HG03175 (cell line): ENCODE measurements at regions not wholly inside any gene's neighbourhood (a gene's known extent, or its start where the extent isn't known, plus 50 kb on each side); places are given as distances from the start of the nearest gene placed in this dataset.

Source experiments
- ATAC-seq: cut with Tn5 transposase; IDR thresholded peaks from one replicate; pipeline ENCODE4 v1.9.1; 2021; ENCODE audit warnings: mild to moderate bottlenecking, moderate library complexity; ENCODE audit not compliant: unreplicated experiment

- no peak for ATAC-seq
These were observed 355.4 kb upstream of the CPEB2 start for GRCh38 chr4:14646831-14647230.

DNA sequence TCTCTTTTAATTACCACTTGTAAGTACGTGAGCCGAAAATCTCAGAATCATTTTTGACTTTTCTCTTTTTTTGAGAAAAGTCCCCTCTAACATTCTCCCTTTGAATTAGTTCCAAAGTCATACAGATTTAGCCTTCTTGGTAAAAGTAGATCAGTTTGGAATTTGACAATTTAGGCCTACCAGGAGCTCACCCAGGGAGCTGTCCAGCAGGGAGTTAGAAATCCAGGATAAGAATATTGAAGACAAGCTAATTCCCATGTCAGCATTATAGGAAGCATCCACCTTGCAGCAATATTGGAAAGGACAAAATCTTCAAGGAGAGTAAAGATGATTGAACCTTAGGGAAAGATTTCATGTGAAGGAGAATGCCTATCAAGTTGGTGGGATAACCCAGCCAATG, 352.2 kb upstream of the CPEB2 start:
- no peak for ATAC-seq

GRCh38 chr4:14652522-14652921, 349.8 kb upstream of the CPEB2 start:
- no peak for ATAC-seq

- ATAC-seq, result no peak
These were observed 348.9 kb upstream of the CPEB2 start for GRCh38 chr4:14653338-14653737.

GRCh38 chr4:14659286-14659685, 343.0 kb upstream of the CPEB2 start:
- no peak for ATAC-seq

- no peak for ATAC-seq
These were observed 334.6 kb upstream of the CPEB2 start for GRCh38 chr4:14667624-14668151.

GRCh38 chr4:14668296-14668695, 334.0 kb upstream of the CPEB2 start:
- ATAC-seq, result no peak

GRCh38 chr4:14669371-14669770, 332.9 kb upstream of the CPEB2 start:
- ATAC-seq, result no peak

DNA sequence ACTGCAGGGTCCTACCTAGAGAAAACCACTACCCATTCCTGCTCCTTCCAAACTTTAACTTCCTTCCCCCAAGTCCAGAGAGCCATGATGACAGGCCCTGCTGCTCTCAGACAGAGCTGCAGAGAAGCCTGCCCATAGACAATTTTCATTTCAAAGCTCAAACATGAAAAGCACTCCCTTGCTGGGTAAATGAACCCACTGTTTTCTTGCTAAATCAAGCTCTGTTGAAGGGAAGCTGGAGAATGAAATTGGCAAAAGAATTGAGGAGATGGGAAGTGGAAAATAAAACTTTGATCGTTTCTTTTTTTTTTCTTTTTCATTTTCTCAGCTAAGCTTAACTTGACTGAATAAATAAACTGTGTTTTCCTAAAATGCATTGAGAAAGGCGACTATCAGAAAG, 331.1 kb upstream of the CPEB2 start:
- no peak for ATAC-seq

- no peak for ATAC-seq
These were observed 326.8 kb upstream of the CPEB2 start for GRCh38 chr4:14675279-14675985.

GRCh38 chr4:14679906-14680305, 322.4 kb upstream of the CPEB2 start:
- ATAC-seq, result no peak

DNA sequence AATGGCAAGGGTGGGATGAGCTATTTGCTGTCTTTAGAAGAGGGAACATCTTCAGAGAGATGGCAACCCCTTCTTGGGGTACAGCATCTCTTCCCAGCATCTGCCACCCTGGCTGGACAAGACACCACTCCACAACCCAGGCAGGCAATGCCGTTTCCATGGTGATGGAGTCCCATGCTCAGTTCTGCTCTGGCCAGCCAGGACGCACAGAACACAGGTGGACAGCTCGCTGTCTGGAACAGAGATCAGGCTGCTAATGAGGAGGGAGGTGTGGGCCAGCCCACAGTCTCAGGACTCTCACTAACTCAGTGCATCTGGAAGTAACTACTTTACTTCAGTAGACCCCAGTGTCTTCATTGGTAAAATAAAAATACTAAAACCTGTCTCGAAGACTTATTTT, 321.0 kb upstream of the CPEB2 start:
- no peak for ATAC-seq

DNA sequence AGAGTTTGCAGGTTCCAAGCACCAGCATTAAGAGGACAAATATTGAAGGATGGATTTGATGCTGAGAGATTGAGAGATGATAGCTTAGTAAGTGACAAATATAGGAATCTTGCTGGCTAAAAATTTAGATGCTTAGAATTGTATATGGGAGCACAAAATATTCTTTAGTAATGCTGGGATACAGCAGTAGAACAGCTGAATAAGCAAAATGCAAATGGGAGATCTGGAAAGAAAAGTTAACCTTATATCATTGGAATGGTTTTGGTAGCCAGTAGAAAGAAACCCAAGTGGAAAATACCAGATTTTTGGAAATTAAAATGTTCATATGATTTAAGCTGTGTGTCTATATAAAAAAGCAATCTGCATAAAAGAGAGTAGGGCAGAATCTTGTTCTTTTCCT, 308.6 kb upstream of the CPEB2 start:
- no peak for ATAC-seq

DNA sequence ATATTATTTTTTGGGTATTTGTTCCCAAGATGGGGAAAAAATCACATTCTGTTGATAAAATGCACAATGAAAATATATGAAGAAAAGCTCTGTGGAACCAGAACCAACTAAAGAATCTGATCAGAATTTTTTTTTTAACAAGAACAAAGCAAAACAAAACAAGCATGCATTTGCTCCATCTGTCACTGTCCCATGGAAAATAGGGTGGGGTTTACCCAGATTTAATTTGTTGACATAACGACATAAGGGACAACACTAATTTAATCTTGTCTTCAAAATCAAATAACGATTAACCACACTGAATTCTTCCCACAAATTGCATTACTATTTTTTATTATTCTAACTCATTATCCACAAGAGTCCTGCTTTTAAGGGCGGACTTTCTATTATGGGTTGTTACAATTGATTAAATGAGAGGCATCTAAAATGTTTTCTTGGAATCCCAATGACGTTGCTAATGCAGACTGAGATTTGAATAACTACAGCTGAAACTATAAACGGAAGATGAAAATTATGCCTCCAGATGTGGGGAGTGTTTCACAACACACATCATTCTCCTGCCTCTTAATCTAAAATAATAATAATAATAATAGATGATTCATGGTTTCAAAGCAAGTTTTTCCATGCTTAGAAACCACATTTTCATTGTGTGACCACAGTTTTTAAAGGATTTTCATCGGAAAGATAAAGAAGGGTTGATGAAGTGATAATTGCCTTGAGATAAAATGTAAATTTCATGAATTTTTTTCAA, 307.0 kb upstream of the CPEB2 start:
- ATAC-seq, result no peak

DNA sequence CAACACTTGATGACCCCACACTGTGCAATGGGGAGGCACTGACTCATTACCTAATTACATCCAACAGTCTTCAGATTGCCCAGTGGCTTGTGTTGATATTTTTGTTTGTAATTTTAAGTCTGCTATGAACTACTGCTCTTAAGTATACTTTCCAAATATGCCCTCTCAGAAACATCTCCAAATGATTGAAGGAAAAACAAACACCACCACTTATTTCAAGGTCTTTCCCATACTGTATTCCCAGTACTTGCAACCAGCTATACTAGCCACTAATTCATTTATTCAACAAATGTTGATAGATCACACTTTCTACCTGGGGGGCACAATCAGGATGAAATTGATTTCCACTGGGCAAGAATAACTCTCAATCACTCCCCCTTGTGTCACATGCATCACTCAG, 302.2 kb upstream of the CPEB2 start:
- no peak for ATAC-seq

DNA sequence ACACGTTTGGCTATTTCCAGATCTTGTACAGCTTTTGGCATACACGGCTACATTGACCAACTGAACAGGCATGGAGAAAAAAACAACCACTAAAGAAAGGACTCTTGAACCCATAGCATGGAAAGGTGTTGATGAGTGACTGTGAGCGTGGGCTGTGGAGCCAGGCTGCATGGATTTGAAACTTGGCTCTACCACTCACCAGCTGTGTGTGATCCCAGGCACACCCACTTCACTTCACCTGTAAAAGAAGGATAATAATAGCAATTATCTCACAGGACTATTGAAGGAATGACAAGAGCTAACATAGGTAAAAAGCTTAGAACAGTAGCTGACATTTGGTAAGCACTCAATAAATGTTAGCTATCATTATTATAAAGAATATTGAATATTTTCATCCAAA, 301.7 kb upstream of the CPEB2 start:
- no peak for ATAC-seq

GRCh38 chr4:14701389-14701788, 300.9 kb upstream of the CPEB2 start:
- ATAC-seq, result no peak

GRCh38 chr4:14701896-14702295, 300.4 kb upstream of the CPEB2 start:
- no peak for ATAC-seq

GRCh38 chr4:14708574-14708973, 293.7 kb upstream of the CPEB2 start:
- no peak for ATAC-seq

DNA sequence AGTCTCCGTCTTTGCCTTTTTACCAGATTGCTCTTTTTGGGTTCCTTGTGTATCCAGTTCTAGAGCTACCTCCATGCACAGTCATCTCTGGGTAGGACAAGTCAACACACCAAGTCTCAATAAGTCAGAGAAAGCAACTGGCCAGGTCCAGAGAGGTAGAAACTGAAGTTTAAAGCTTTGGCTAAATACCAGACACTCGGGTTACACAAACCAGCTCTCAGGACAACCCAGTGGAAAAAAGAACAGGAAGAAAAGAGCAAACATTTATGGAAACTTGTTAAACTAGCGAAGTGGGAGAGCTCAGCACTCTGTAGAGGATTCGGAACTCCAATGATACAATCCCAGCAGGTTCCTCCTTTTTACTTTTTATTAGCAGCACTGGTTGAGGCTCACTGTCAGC, 291.0 kb upstream of the CPEB2 start:
- ATAC-seq, result no peak

DNA sequence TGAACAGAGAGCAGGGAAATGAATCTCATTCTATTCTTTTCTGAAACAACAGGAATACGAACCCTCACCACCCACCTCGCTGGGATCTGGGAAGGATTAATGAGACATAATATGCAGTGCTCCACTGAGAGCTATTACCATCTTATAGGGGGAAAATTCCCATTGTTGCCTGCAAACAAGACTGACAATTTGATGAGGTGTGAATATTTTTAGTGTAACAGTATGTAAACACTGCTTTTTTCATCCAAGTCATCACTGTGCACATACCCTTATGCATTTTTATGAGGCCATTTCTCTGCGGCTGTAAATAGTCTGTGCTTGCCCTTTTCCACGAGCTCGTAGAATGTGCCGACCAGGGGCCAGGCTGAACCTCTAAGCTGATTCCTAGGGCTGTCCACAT, 285.6 kb upstream of the CPEB2 start:
- no peak for ATAC-seq

DNA sequence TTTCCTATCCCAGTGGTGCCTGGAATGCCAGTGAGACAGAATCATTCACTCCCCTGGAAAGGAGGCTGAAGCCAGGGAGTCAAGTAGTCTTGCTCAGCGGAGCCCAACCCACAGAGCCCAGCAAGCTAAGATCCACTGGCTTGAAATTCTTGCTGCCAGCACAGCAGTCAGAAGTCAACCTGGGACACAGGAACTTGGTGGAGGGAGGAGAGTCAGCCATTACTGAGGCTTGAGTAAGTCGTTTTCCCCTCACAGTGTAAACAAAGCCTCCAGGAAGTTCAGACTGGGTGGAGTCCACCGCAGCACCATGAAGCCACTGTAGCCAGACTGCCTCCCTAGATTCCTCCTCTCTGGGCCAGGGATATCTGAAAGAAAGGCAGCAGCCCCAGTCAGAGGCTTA, 283.2 kb upstream of the CPEB2 start:
- ATAC-seq, result no peak
